ENCODE measurements at regions not wholly inside any gene's neighbourhood (a gene's known extent, or its start where the extent isn't known, plus 50 kb on each side); places are given as distances from the start of the nearest gene placed in this dataset.
"Not testable (repeated sequence)": the region's sequence is repeated elsewhere in the genome, so short reads cannot be mapped to it uniquely, and the experiment has no call there.

DNA sequence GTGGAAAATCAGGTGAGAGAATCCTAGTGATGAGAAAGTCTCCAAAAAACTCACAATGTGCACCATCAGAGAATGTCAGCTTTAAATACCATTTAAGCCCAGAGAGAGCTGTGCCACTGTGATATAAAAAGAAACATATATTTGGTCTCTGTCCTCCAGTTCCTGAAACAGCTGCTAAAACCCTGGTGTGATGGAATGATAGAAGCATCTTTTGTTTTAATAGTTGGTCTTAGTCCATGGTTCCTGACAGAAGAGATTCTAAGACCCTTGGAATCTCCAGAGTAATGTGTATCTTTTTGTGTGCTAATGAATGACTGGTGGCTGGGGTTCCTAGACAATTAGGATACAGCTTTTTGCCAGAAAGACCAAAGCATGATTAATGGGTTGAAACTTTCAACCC is 302.8 kb upstream of the B3GALT2 start:
- DNase-seq = no peak

DNA sequence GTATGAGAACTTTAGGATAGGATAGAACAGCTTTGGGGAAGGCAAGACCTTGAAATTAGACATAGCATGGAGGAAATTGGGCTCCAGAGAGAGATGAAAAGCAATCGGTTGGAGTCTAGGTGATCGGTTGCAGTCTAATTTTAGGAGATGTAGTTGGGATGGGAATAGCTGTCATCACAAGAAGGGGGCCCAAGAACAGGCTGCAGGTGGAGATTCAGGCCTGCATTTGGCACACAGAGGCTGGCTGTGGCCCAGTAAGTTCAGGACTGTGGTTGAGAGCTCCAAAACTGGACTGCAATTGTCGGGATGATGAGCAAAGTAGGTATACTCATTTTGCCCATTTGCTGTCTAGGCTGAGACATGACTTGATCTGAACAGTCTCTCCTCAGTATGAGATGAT is 301.3 kb upstream of the B3GALT2 start:
- no peak for DNase-seq

- DNase-seq = no peak
These were observed 300.3 kb upstream of the B3GALT2 start for GRCh38 chr1:193486671-193487229.

DNA sequence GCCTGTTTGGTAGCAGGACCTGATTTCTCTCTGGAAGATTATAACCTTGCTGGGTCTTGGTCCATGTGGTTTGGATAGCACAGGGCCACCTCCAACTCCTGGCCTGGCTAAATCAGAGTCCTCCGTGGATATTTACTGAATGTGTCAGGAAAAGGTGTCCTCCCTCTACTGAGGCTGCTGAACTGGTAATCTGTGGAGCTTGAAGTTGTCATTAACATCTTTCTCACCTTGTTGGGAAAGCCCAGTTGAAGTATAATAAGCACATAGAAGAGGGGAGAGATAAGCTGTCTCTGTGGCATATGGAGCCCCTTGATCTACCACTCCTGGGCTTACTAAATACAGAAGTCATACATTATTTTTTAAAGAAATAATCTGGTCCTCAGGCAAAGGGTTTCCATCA is 294.3 kb upstream of the B3GALT2 start:
- no peak for DNase-seq

DNA sequence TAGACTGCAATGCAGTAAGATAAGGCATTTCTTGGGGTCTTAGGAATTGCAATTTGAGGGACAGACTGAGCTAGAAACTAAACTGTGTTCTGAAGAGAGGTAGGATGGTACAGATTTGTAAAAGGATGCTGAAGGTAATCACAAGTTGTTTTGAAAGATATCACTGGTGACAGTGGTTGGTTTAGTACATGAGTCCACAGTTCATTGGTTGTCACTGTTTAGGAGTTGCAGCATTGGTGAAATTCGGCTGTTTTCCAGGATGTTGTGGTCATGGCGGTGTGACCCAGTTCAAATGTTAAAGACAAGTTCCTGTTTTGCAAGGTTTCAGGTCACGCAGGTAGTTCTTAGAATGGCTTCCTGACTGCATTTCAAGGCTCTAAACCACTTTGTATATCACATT is 292.8 kb upstream of the B3GALT2 start:
- DNase-seq = peak; percentile 19

DNA sequence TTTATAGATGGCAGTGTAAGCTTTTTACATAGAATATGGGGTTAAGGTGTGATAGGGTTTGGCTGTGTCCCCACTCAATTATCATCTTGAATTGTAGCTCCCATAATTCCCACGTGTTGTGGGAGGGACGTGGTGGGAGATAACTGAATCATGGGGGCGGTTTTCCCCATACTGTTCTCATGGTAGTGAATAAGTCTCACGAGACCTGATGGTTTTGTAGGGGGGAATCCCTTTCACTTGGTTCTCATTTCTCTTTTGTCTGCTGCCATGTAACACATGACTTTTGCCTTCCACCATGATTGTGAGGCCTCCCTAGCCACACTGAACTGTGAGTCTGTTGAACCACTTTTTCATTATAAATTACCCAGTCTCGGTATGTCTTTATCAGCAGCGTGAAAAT is 290.3 kb upstream of the B3GALT2 start:
- DNase-seq = no peak

DNA sequence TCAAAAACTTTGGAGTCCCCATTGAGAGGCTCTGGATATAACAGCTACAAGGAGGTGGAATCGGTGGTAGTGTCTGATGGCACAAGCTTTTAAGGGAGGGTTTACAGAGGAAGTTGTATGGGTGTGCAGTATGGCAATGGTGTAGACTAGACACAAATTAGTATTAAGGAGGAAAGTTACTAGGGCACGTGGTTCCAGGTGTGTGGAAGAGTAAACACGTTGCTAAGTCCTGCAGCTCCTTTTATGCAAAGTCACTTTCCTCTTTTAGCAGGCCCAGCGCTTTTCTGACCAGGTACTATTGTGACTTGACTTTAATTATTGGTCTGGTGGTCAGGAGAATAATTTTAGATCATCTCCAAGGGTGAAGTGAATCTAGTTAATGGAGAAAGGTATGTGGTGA is 287.5 kb upstream of the B3GALT2 start:
- no peak for DNase-seq

GRCh38 chr1:193472838-193473398 is 286.5 kb upstream of the B3GALT2 start:
- DNase-seq = no peak

GRCh38 chr1:193472430-193472829 is 286.0 kb upstream of the B3GALT2 start:
- no peak for DNase-seq

GRCh38 chr1:193471981-193472380 is 285.6 kb upstream of the B3GALT2 start:
- no peak for DNase-seq

DNA sequence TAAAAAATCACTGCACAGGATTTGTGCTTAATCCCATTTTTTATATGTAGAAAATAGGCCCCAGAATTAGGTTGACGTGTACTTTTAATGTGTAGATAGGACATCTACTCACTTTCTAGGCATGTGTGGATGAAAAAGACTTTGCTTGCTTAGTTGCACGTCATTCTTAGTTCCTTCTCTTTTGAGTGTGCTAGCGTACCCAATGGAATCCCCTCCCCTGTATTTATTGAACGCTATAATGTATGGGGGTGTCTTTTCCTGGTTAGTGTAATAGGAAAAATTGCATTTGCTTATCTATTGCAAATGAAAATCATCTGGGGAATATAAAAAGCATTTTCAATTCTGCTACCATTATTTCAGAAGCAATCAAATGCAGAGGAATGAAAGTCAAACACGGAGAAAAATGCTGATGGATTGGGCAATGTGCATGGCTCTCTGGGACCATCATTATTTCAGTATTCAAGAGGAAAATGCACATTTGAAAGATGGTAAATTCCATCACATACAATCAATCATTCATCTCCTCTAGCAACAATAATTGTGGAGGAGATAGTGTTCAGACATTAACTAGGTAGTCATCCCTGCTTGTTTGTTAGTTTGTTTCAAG is 277.0 kb upstream of the B3GALT2 start:
- DNase-seq = no peak

- DNase-seq = peak; percentile 42
These were observed 276.4 kb upstream of the B3GALT2 start for GRCh38 chr1:193462629-193463320.

- DNase-seq = no peak
These were observed 272.2 kb upstream of the B3GALT2 start for GRCh38 chr1:193458628-193459027.

DNA sequence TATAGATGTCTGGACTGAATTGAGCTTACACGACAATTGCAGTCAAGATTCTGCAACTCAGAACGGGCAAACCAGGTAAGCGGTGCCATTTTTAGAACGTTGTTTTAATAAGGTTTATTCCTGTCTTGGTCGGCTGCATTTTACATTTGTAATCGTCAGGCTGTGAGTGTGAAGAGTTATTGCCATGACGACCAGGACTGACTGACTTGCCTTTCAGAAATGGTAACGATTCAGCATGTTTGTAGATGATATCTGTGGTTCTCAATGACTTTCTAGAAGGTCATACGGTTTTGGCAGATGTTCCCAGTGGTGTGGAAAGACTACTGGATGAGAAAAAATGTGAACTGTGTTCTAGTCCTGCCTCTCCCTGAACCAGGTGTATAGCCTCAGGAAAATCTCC is 271.3 kb upstream of the B3GALT2 start:
- no peak for DNase-seq

DNA sequence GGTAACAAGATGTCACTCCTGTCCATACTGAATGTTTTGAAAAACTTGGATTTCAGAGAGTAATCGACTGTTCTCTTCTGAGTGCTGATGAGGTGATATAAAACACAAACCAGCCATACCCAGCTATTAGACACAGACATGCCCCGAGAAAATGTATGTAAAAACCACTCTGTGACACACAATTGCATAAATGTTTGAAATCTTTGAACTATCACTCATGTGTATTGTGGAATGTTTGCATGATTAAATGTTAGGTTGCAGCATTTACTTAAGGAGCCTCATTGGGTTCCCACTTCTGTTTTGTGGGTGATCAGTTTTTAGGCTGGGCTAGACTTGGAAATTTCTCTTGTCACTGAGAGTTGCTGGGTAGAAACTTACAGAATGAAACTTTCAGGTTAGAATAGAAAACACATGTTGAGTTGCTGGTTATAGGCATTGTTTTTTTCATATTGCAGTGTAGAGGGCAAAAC is 270.4 kb upstream of the B3GALT2 start:
- DNase-seq = no peak

- DNase-seq = no peak
These were observed 265.2 kb upstream of the B3GALT2 start for GRCh38 chr1:193451606-193452005.

GRCh38 chr1:193451001-193451400 is 264.6 kb upstream of the B3GALT2 start:
- no peak for DNase-seq

- DNase-seq = no peak
These were observed 262.5 kb upstream of the B3GALT2 start for GRCh38 chr1:193448682-193449461.

GRCh38 chr1:193443886-193444285 is 257.5 kb upstream of the B3GALT2 start:
- no peak for DNase-seq

GRCh38 chr1:193438771-193439170 is 252.4 kb upstream of the B3GALT2 start:
- DNase-seq = no peak

GRCh38 chr1:193438312-193438711 is 251.9 kb upstream of the B3GALT2 start:
- no peak for DNase-seq

DNA sequence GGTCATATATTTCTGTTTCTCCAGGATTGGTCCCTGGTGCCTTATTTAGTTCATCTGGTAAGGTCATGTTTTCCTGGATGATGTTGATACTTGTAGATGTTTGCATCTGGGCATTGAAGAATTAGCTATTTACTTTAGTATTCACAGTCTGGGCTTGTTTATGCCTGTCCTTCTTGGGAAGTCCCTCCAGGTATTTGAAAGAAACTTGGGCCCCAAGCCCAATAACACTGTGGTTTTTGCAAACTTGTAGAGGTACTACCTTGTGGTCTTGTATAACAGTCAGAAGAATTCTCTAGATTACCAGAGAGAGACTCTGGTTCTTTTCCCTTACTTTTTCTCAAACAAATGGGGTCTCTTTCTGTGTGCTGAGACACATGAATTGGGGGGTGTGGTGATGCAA is 251.4 kb upstream of the B3GALT2 start:
- no peak for DNase-seq

GRCh38 chr1:193437333-193437732 is 250.9 kb upstream of the B3GALT2 start:
- DNase-seq = not testable (repeated sequence)

All from hematopoietic multipotent progenitor cell treated with erythropoietin and hydrocortisone succinate and interleukin-3 and kit ligand, for 6 days (in vitro differentiated cells).